ENCODE measurements at regions not wholly inside any gene's neighbourhood (a gene's known extent, or its start where the extent isn't known, plus 50 kb on each side); places are given as distances from the start of the nearest gene placed in this dataset.

DNA sequence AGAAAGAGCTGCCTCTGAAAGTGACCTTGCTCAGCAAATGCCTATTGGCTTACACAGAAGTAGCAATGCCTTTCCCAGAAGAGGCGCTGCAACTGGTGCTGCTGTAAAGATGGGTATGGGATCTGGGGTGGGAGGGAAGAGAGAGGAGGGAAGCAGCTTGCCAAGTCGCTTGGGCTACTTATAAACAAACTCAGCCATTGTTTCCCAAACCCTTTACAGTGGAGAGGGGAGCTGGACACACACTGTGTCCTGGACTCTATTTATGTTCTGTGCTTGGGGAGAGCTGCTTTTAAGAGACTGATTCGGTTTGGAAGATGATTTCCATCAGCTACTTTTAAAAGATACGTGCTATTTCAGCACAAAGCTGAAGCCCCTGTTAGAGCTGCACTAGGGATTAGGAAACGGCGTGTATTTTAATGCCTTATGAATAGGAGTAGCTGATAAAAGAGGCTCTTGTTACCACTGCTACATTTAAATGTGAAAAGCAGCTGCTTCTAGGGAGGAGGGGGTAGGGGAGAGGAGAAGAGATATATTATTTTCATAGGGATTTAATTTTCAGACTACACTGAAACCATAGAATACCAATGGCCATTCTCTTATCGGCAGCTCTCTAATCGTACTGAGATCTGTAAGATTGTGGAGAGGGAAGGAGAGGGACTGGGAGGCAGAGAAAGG is 440.6 kb downstream of the MCTP2 start:
- ChIA-PET CTCF (ENCODE audit: low intra/inter-chr PET ratio, low total read pairs) (interaction anchor here (3.2 kb wide), 1 partner anchor 620 kb away, joined by 28 read pairs; no protein-coding TSS in a partner anchor), POLR2A (interaction anchor here (0.7 kb wide), 1 partner anchor 172 kb away, joined by 3 read pairs; no protein-coding TSS in a partner anchor)
- Histone ChIP-seq H3K27ac (ENCODE audit: extremely low read length, insufficient read depth, low read length) (no peak overlapping the region), H3K4me3 (replicated peaks in 1 of 3; ENCODE audit: insufficient read depth in 1 of 3, low read depth in 2 of 3, low read length in 3 of 3) (no peak overlapping the region), H2AFZ (ENCODE audit: low read length) (no peak overlapping the region), H3K4me1 (ENCODE audit: insufficient read depth, low read length) (no peaks in the 10 kb centered on the region), H4K20me1 (ENCODE audit: insufficient read depth, low read length) (no peaks in the 10 kb centered on the region), H3K27me3 (ENCODE audit: control insufficient read depth in 1 of 2, insufficient read depth in 2 of 2, low read length in 2 of 2) (peaks cover 0 to 4% of the 10 kb centered on the region in 2 experiments; a peak in 1 of 5 replicates), H3K9ac (ENCODE audit: insufficient read depth, low read depth, low read length) (no peak overlapping the region), H3K9me3 (ENCODE audit: low read length) (no peaks in the 10 kb centered on the region), H3K36me3 (replicated peaks in 1 of 2; ENCODE audit: control insufficient read depth in 1 of 2, insufficient read depth in 2 of 2, low read length in 2 of 2) (no peaks in the 10 kb centered on the region), H3K4me2 (ENCODE audit: low read depth, low read length) (no peak overlapping the region), H3K79me2 (ENCODE audit: insufficient read depth, low read length) (no peaks in the 10 kb centered on the region)
- TF ChIP-seq TOE1 (CRISPR knock-in tag; IDR thresholded peaks at IDR 0.05): no peak
- intact Hi-C loops (cut with micrococcal nuclease; ENCODE audit: unreplicated experiment): loop anchor here (5.0 kb wide), 2 partner anchors 260 to 350 kb away; no protein-coding TSS in a partner anchor
- BruUV-seq (replicated peaks): no TSS peak
- peak; percentile 53; the same call in 2 of the 3 replicates for ATAC-seq
- in situ Hi-C loops (cut with HindIII; ENCODE audit: extremely low pct_ligation_motif_present, low pct_unique_long_range_greater_than_20kb): loop anchor here (5.0 to 10.0 kb wide), 2 partner anchors 620 to 1673 kb away; no protein-coding TSS in a partner anchor
- 3% methylated on average over 8 of the region's 8 CpGs for WGBS (ENCODE audit: low lambda C conversion rate)
- FAIRE-seq: no peak
- DNase-seq (ENCODE audit: low spot score): no peak

DNA sequence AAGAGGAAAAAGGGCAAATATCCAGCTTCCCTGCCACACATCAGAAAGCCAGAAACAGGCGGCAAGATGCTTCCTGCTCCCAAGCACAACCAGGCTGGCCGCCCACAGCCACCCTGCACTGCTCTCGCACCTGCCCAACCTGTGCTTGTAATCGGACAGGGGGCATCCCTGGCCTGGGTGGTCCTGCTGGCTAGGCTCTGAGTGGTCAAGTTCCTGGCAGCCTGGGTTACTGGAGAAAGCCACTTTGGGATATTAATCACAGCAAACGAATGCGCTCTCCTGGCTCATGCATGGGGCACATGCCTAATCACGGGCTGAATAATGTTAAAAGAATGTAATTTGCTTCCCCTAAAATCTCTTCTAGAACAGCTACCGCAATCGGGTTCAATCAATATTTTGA is 442.4 kb downstream of the MCTP2 start:
- Histone ChIP-seq H3K79me2 (ENCODE audit: insufficient read depth, low read length) (no peaks in the 10 kb centered on the region), H3K36me3 (replicated peaks in 1 of 2; ENCODE audit: control insufficient read depth in 1 of 2, insufficient read depth in 2 of 2, low read length in 2 of 2) (no peaks in the 10 kb centered on the region), H3K4me2 (ENCODE audit: low read depth, low read length) (no peak overlapping the region), H3K9me3 (ENCODE audit: low read length) (no peaks in the 10 kb centered on the region), H3K27ac (ENCODE audit: extremely low read length, insufficient read depth, low read length) (no peak overlapping the region), H4K20me1 (ENCODE audit: insufficient read depth, low read length) (no peaks in the 10 kb centered on the region), H3K4me3 (replicated peaks in 1 of 3; ENCODE audit: insufficient read depth in 1 of 3, low read depth in 2 of 3, low read length in 3 of 3) (no peak overlapping the region), H2AFZ (ENCODE audit: low read length) (no peak overlapping the region), H3K9ac (ENCODE audit: insufficient read depth, low read depth, low read length) (no peak overlapping the region), H3K4me1 (ENCODE audit: insufficient read depth, low read length) (no peaks in the 10 kb centered on the region), H3K27me3 (ENCODE audit: control insufficient read depth in 1 of 2, insufficient read depth in 2 of 2, low read length in 2 of 2) (peaks cover 0 to 4% of the 10 kb centered on the region in 2 experiments; a peak in 1 of 5 replicates)
- ATAC-seq: no peak
- no peak for DNase-seq (ENCODE audit: low spot score)
- ChIA-PET CTCF (ENCODE audit: low intra/inter-chr PET ratio, low total read pairs) (no interaction called here), POLR2A (no interaction called here)
- BruUV-seq (replicated peaks): no TSS peak
- FAIRE-seq: no peak
- in situ Hi-C loops (cut with HindIII; ENCODE audit: extremely low pct_ligation_motif_present, low pct_unique_long_range_greater_than_20kb): loop anchor here (5.0 to 10.0 kb wide), 2 partner anchors 618 to 1671 kb away; no protein-coding TSS in a partner anchor
- intact Hi-C loops (cut with micrococcal nuclease; ENCODE audit: unreplicated experiment): loop anchor here (5.0 kb wide), 2 partner anchors 262 to 348 kb away; no protein-coding TSS in a partner anchor
- 34% methylated on average over 4 of the region's 9 CpGs for WGBS (ENCODE audit: low lambda C conversion rate)
- TF ChIP-seq ZNF180 (CRISPR knock-in tag; IDR thresholded peaks at IDR 0.05; ENCODE audit: borderline replicate concordance, low read depth): no peak
- no peak for TF ChIP-seq ERF (CRISPR knock-in tag; IDR thresholded peaks at IDR 0.05)
- TF ChIP-seq, protein P1, sequence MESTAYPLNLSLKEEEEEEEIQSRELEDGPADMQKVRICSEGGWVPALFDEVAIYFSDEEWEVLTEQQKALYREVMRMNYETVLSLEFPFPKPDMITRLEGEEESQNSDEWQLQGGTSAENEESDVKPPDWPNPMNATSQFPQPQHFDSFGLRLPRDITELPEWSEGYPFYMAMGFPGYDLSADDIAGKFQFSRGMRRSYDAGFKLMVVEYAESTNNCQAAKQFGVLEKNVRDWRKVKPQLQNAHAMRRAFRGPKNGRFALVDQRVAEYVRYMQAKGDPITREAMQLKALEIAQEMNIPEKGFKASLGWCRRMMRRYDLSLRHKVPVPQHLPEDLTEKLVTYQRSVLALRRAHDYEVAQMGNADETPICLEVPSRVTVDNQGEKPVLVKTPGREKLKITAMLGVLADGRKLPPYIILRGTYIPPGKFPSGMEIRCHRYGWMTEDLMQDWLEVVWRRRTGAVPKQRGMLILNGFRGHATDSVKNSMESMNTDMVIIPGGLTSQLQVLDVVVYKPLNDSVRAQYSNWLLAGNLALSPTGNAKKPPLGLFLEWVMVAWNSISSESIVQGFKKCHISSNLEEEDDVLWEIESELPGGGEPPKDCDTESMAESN (CRISPR knock-in tag; conservative IDR thresholded peaks at IDR 0.05): no peak
- TF ChIP-seq, protein P2, sequence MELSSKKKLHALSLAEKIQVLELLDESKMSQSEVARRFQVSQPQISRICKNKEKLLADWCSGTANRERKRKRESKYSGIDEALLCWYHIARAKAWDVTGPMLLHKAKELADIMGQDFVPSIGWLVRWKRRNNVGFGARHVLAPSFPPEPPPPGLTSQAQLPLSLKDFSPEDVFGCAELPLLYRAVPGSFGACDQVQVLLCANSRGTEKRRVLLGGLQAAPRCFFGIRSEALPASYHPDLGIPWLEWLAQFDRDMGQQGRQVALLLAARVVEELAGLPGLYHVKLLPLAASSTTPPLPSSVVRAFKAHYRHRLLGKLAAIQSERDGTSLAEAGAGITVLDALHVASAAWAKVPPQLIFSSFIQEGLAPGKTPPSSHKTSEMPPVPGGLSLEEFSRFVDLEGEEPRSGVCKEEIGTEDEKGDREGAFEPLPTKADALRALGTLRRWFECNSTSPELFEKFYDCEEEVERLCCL (CRISPR knock-in tag; IDR thresholded peaks at IDR 0.05; ENCODE audit: borderline replicate concordance): no peak
- TF ChIP-seq, protein P3, sequence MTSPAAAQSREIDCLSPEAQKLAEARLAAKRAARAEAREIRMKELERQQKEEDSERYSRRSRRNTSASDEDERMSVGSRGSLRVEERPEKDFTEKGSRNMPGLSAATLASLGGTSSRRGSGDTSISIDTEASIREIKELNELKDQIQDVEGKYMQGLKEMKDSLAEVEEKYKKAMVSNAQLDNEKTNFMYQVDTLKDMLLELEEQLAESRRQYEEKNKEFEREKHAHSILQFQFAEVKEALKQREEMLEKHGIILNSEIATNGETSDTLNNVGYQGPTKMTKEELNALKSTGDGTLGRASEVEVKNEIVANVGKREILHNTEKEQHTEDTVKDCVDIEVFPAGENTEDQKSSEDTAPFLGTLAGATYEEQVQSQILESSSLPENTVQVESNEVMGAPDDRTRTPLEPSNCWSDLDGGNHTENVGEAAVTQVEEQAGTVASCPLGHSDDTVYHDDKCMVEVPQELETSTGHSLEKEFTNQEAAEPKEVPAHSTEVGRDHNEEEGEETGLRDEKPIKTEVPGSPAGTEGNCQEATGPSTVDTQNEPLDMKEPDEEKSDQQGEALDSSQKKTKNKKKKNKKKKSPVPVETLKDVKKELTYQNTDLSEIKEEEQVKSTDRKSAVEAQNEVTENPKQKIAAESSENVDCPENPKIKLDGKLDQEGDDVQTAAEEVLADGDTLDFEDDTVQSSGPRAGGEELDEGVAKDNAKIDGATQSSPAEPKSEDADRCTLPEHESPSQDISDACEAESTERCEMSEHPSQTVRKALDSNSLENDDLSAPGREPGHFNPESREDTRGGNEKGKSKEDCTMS (CRISPR knock-in tag; conservative IDR thresholded peaks at IDR 0.05): no peak
- TF ChIP-seq NCOA1 (CRISPR knock-in tag; IDR thresholded peaks at IDR 0.05): no peak
- no peak for TF ChIP-seq MED8 (CRISPR knock-in tag; IDR thresholded peaks at IDR 0.05; ENCODE audit: insufficient replicate concordance)
- TF ChIP-seq NFKBIZ (CRISPR knock-in tag; IDR thresholded peaks at IDR 0.05): no peak
